Activated CD8-positive, alpha-beta memory T cell treated with anti-CD3 and anti-CD28 coated beads, Interleukin-2, amount 10 ng/mL, durations not matched to agents 7 days and 5 days (primary cell): ENCODE measurements at regions not wholly inside any gene's neighbourhood (a gene's known extent, or its start where the extent isn't known, plus 50 kb on each side); places are given as distances from the start of the nearest gene placed in this dataset.

Source experiments
- ATAC-seq: fragments of 150-1000 bp; cut with Tn5 transposase; one replicate; pipeline ENCODE4 v1.10.0; 2021; ENCODE audit warnings: moderate library complexity
- CTCF ChIA-PET: fragments of 350-600 bp; sonication (Branson Sonifier 250); formaldehyde crosslinking; loops from one replicate; lab custom pipeline; 2021; ENCODE audit warnings: antibody characterized with exemption; lab: Charles Lee
- DNase-seq: peaks from one replicate; pipeline ENCODE4 v3.0.0-alpha.2; 2020
- H3K27ac Mint-ChIP-seq: one replicate; pipeline ENCODE4 v1.8.0; 2021; ENCODE audit warnings: mild to moderate bottlenecking, mixed read lengths
- H3K27me3 Mint-ChIP-seq: one replicate; pipeline ENCODE4 v1.8.0; 2021; ENCODE audit warnings: mixed read lengths
- H3K36me3 Mint-ChIP-seq: one replicate; pipeline ENCODE4 v1.8.0; 2021; ENCODE audit warnings: mild to moderate bottlenecking, mixed read lengths
- H3K4me1 Mint-ChIP-seq: one replicate; pipeline ENCODE4 v1.8.0; 2021; ENCODE audit warnings: mixed read lengths
- H3K4me3 Mint-ChIP-seq: one replicate; pipeline ENCODE4 v1.8.0; 2021; ENCODE audit warnings: mild to moderate bottlenecking, moderate library complexity, mixed read lengths
- H3K9me3 Mint-ChIP-seq: one replicate; pipeline ENCODE4 v1.8.0; 2022; ENCODE audit warnings: low read depth, mixed read lengths

DNA sequence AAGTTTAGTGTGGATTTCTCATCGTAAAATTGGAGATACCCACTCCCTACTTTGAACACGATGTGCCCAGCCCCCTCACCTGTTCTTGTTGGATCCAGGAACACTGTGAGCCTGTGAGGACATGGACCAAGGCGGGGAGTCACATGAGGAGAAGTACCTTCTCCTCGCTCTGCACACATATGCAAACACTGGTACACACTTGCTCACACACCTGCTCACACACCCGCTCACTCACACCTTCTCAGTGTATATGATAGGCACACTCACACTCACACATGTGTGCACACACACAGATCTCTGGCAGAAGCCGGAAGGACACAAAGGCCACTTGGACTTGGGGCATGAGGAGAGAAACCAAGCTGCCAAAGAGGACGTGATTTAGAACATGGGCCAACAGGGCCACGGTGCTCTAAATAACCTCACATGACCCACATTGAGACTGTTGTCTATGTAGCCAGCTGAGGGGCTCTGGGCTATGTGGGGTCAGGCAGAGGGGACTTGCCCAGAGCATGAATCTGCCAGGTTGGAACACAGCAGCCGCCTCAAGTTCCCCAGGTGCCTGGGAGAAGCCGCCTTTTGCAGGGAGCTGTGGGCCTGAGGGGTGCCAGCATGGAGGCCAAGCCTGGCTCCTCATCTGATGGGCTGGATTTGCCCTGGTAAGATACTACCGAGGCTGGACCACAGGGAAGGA lies 283.0 kb upstream of the IRX4 start:
- DNase-seq (no peak), ATAC-seq (no peak)
- Mint-ChIP-seq H3K27ac (no peak overlapping the region), H3K4me1 (no peaks in the 10 kb centered on the region), H3K4me3 (no peak overlapping the region), H3K9me3 (no peaks in the 10 kb centered on the region), H3K27me3 (no peaks in the 10 kb centered on the region), H3K36me3 (no peaks in the 10 kb centered on the region)
- CTCF ChIA-PET: no interaction called here

DNA sequence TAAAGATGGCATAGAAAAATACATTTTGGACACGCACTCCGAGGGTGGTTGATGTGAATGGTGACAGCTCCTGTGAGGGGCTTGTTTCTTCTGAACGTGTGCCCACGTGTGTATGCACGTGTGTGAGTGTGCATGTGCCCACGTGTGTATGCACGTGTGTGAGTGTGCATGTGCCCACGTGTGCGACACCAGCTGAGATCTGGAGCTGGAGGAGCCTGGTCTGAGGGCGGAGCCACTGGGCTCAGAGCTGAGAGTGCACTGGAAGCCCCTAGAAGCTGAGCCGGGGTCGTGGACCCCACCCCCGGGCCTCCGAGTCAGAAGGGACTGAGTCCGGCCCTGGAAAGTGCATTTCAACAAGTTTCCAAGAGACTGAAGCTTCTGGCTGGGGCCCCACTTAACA lies 282.5 kb upstream of the IRX4 start:
- no peak overlapping the region for H3K4me3 Mint-ChIP-seq
- no peaks in the 10 kb centered on the region for H3K27me3 Mint-ChIP-seq
- DNase-seq (no peak), ATAC-seq (no peak)
- CTCF ChIA-PET: no interaction called here
- H3K27ac Mint-ChIP-seq: no peak overlapping the region
- no peaks in the 10 kb centered on the region for H3K4me1 Mint-ChIP-seq
- no peaks in the 10 kb centered on the region for H3K36me3 Mint-ChIP-seq
- H3K9me3 Mint-ChIP-seq: no peaks in the 10 kb centered on the region

DNA sequence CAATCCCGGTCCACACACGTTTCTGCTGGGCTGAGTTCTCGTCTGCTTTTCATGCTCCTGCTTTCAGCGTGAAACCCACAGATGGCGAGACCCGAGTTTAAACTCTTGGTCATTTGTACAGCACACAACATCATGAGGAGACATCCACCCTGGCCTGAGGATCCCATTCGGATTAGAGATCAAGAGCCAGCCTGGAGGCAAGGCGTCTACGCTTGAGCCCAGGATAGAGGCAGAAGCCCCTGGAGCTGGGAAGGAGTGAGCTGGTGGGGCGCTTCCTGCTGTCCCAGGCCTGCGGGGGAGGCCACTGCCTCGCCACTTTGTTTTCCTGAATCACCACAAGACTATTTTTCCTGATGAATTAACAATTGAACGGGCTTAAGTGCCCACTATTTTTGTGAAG lies 281.9 kb upstream of the IRX4 start:
- DNase-seq (no peak), ATAC-seq (no peak)
- H3K36me3 Mint-ChIP-seq: no peaks in the 10 kb centered on the region
- H3K4me3 Mint-ChIP-seq: no peak overlapping the region
- H3K4me1 Mint-ChIP-seq: no peaks in the 10 kb centered on the region
- CTCF ChIA-PET: no interaction called here
- no peaks in the 10 kb centered on the region for H3K27me3 Mint-ChIP-seq
- no peaks in the 10 kb centered on the region for H3K9me3 Mint-ChIP-seq
- H3K27ac Mint-ChIP-seq: no peak overlapping the region

DNA sequence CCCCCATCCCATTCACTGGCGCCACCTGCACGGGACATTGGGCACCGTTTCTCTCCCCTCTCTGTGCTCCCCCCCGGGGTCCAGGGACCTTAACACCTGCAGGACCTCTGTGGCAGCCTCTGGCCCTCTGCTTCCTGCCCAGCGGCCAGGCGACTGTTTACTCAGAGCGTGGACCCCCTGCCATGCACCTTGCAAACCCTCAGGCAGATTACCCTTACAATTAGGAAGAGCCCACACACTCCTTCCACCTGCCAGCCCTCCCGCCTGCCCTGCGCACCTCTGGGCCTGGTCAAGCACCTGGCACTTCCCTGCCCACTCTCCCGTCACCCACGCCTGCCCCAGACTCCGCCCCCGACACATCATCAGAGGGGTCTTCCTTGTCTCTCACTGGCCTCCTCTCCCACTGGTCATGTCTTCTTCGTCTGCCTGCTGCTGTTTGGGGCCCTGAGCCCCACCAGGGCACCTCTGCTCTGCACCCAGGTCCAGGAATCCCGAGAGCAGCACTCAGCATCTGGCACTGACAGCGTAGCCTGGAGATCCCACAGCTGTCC lies 281.3 kb upstream of the IRX4 start:
- Mint-ChIP-seq H3K4me1 (no peaks in the 10 kb centered on the region), H3K4me3 (no peak overlapping the region), H3K9me3 (no peaks in the 10 kb centered on the region), H3K27me3 (no peaks in the 10 kb centered on the region), H3K36me3 (no peaks in the 10 kb centered on the region), H3K27ac (no peak overlapping the region)
- CTCF ChIA-PET: no interaction called here
- DNase-seq (no peak), ATAC-seq (no peak)

DNA sequence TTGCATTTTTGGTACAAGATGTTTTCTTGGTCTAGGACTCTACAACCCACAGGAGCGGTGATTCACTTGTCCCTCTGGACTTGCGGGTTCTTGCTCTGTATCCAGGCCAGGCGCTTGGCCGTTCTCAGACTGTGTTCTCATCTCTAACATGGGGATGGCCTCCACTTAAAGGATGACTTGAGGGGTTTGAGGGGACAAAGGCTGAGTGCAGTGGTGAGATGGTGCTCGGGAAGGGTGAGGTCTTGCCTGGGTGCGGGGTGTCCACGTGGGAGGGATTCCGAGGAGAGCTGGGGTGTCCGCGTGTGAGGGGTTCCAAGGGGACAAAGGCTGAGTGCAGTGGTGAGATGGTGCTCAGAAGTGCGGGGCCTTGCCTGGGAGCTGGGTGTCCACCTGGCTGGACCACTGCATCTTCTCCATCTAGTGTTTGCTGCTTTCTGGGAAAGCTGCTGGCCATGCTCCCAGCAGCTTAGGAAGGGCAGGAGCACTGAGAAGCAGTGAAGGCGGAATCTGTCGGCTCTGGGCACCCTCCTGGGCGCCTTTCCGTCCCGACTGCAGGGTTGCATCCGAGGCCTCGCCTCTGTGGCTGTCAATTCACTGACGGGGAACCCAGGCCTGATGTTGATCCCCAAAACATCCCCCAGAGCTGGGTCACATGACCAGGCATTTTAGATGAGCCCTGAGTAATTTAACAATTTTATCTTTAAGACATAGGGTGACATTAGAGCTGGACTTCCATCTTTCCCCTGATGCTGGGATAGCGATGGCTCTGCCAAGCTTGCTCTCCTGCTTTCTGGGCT lies 280.5 kb upstream of the IRX4 start:
- ATAC-seq (no peak), DNase-seq (no peak)
- Mint-ChIP-seq H3K4me1 (no peaks in the 10 kb centered on the region), H3K27me3 (no peaks in the 10 kb centered on the region), H3K9me3 (no peaks in the 10 kb centered on the region), H3K27ac (no peak overlapping the region), H3K36me3 (no peaks in the 10 kb centered on the region), H3K4me3 (no peak overlapping the region)
- CTCF ChIA-PET: no interaction called here

DNA sequence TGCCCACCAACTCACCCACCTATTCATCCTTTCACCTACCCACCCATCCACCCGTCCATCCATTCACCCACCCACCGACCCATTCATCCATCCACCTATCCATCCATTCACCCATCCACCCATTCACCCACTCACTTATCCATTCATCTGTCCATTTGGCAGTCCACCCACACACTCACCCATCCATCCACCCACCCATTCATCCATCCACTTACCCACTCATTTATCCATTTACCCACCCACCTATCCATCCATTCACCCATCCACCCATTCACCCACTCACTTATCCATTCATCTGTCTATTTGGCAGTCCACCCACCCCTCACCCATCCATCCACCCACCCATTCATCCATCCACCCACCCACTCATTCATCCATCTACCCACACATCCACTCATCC lies 278.1 kb upstream of the IRX4 start:
- ATAC-seq (no peak), DNase-seq (no peak)
- H3K27ac Mint-ChIP-seq: no peak overlapping the region
- no peaks in the 10 kb centered on the region for H3K36me3 Mint-ChIP-seq
- CTCF ChIA-PET: no interaction called here
- H3K27me3 Mint-ChIP-seq: no peaks in the 10 kb centered on the region
- H3K4me1 Mint-ChIP-seq: no peaks in the 10 kb centered on the region
- no peak overlapping the region for H3K4me3 Mint-ChIP-seq
- no peaks in the 10 kb centered on the region for H3K9me3 Mint-ChIP-seq

DNA sequence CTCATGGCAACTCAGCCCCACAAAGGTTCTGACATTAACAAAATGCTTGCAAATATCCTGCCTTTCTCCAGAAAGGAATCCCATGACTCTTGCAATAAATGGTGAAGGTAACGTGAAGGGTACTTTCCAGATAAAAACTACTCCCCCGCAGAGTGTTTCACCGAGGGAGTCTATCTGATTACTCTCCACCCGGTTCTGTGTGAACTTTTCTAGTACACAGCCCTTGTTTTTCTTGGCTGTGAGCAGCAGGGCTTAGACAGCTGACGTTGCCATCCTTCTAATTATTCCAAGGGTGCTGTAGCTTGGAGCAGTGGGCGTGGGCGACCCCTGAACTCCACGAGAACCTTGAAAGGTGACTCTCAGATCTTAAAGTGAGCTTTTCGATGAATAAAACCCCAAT lies 276.0 kb upstream of the IRX4 start:
- CTCF ChIA-PET: no interaction called here
- H3K27ac Mint-ChIP-seq: no peak overlapping the region
- no peaks in the 10 kb centered on the region for H3K9me3 Mint-ChIP-seq
- no peaks in the 10 kb centered on the region for H3K36me3 Mint-ChIP-seq
- no peaks in the 10 kb centered on the region for H3K4me1 Mint-ChIP-seq
- no peak overlapping the region for H3K4me3 Mint-ChIP-seq
- no peaks in the 10 kb centered on the region for H3K27me3 Mint-ChIP-seq
- ATAC-seq (no peak), DNase-seq (no peak)

DNA sequence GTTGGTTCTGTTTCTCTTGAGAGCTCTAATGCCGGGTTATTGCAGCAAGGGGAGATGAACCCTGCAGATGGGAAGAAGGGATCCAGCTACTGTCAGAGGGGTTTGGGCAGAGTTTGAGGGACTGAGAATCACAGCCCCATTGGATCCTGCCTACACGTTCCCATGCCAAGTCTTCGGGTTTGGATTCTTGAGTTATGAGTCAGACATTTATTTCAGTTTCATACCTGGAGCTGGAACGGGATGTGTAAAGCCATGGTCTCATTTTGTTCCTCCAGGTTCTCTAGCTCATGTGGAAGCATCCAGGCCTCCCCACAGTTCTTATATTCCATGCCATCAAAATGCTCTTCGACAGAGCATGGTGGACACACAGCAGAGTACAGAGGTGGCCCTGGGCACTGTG lies 275.4 kb upstream of the IRX4 start:
- Mint-ChIP-seq H3K27me3 (no peaks in the 10 kb centered on the region), H3K36me3 (no peaks in the 10 kb centered on the region), H3K4me1 (no peaks in the 10 kb centered on the region), H3K27ac (no peak overlapping the region), H3K9me3 (no peaks in the 10 kb centered on the region), H3K4me3 (no peak overlapping the region)
- DNase-seq (no peak), ATAC-seq (no peak)
- CTCF ChIA-PET: no interaction called here

DNA sequence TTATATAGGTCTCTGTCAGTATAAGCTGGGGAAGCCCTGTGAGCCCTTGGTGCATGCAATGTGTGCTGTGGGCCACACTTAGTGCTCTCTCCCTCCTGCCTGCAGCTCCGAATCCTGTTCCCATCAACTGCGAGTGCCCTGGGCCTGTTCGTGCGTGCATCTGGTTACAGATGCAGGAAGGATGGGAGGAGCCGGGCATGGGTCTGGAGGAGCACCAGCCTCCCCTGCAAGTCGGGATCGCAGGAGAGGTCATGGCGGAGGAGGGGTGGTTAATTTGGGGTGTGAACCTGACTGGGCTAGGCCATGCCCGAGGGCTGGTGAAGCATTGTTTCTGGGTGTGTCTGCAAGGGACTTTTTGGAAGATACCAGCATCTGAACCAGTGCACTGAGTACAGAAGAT lies 274.6 kb upstream of the IRX4 start:
- ATAC-seq: no peak
- DNase-seq: no peak
- no peaks in the 10 kb centered on the region for H3K9me3 Mint-ChIP-seq
- H3K27me3 Mint-ChIP-seq: no peaks in the 10 kb centered on the region
- no peak overlapping the region for H3K27ac Mint-ChIP-seq
- H3K36me3 Mint-ChIP-seq: no peaks in the 10 kb centered on the region
- no peak overlapping the region for H3K4me3 Mint-ChIP-seq
- H3K4me1 Mint-ChIP-seq: no peaks in the 10 kb centered on the region
- CTCF ChIA-PET: no interaction called here

DNA sequence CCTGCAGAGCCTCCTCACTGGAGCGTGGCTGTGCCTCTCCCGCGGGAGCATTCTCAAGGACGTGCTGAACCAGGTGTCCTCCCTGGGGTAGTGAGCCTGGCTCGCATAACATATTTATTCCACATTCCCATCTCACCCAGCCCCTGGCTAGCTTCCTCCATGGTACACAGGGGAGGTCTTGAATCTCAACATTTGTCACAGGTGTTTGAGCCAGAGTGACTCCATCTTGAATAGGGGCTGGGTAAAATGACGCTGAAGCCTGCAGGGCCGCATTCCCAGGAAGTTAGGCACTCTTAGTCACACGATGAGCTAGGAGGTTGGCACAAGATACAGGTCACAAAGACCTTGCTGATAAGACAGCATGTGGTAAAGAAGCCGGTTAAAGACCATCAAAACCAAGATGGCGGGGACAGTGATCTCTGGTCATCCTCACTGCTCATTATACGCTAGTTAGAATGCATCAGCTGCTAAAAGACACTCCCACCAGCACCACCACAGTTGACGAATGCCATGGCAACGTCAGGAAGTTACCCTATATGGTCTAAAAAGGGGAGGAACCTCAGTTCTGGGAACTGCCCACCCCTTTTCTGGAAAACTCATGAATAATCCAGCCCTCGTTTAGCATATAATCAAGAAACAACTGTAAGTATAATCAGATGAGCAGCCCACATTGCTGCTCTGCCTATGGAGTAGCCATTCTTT lies 273.8 kb upstream of the IRX4 start:
- ATAC-seq: no peak
- Mint-ChIP-seq H3K36me3 (no peaks in the 10 kb centered on the region), H3K4me3 (no peak overlapping the region), H3K27me3 (no peaks in the 10 kb centered on the region), H3K27ac (no peak overlapping the region), H3K4me1 (no peaks in the 10 kb centered on the region), H3K9me3 (no peaks in the 10 kb centered on the region)
- CTCF ChIA-PET: no interaction called here
- no peak for DNase-seq

DNA sequence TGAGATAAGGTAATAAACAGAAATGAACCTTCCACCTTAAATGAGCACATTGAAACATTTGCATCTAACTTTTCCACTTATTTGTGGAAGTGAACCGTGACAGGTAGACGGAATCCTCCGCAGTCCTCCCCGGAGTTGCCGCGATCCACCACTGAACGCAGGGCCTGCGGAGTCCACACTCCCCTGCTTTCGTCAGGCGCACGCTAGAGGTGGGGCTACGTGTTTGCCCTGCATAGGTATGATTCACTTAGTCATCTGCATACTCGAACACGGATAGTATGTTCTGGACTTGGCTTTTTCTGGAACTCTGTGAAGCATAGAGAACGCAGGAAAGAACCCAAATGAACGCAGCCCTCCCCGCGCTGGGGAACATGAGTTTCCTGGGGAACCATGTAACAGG lies 272.8 kb upstream of the IRX4 start:
- H3K4me3 Mint-ChIP-seq: no peak overlapping the region
- no peaks in the 10 kb centered on the region for H3K36me3 Mint-ChIP-seq
- no peaks in the 10 kb centered on the region for H3K4me1 Mint-ChIP-seq
- no peak overlapping the region for H3K27ac Mint-ChIP-seq
- no peaks in the 10 kb centered on the region for H3K27me3 Mint-ChIP-seq
- ATAC-seq: no peak
- CTCF ChIA-PET: no interaction called here
- DNase-seq: no peak
- H3K9me3 Mint-ChIP-seq: no peaks in the 10 kb centered on the region

DNA sequence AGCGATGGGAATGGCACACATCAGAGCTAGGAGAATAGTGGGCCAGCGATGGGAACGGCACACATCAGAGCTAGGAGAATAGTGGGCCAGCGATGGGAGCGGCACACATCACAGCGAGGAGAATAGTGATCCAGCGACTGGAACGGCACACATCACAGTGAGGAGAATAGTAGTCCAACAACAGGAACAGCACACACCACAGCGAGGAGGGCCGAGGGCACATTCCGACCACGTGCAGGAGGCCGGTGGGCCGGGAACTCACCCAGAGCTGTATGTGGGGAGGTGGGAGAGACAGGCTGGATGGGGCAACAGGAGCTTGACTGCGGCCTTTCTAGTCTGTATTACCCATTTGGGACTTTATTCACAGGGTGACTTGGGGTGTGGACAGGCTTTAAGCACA lies 271.1 kb upstream of the IRX4 start:
- H3K36me3 Mint-ChIP-seq: no peaks in the 10 kb centered on the region
- CTCF ChIA-PET: no interaction called here

DNA sequence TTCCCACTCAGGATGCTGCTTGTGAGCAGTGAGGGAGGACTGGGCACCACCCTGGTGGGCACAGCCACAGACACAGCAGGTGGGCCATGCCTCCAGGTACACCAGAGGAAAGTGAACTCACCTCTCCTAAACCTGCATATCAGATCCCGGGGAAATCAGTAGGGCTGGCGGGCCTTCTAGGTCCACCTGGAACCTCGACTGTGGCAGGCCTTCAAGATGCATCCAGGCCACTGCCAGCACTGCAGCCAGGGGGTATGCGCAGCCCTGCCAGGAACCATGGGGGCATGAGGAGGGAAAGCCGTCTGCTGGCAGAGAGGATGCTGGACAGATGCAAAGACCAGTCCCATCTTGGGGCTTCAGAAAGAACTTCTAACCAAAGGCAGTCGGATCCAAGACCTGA lies 270.6 kb upstream of the IRX4 start:
- CTCF ChIA-PET: no interaction called here
- no peak for ATAC-seq
- no peak overlapping the region for H3K4me3 Mint-ChIP-seq
- H3K27ac Mint-ChIP-seq: no peak overlapping the region
- H3K27me3 Mint-ChIP-seq: peaks cover 5% of the 10 kb centered on the region
- H3K36me3 Mint-ChIP-seq: no peaks in the 10 kb centered on the region
- H3K4me1 Mint-ChIP-seq: peaks cover 6% of the 10 kb centered on the region
- H3K9me3 Mint-ChIP-seq: no peaks in the 10 kb centered on the region
- no peak for DNase-seq

More for the DNA sequence above, 271.1 kb upstream of the IRX4 start:
- ATAC-seq (no peak), DNase-seq (no peak)
- peaks cover 5% of the 10 kb centered on the region for H3K4me1 Mint-ChIP-seq
- peaks cover 5% of the 10 kb centered on the region for H3K27me3 Mint-ChIP-seq
- H3K9me3 Mint-ChIP-seq: no peaks in the 10 kb centered on the region
- H3K27ac Mint-ChIP-seq: no peak overlapping the region
- no peak overlapping the region for H3K4me3 Mint-ChIP-seq
